ENCODE measurements at regions not wholly inside any gene's neighbourhood (a gene's known extent, or its start where the extent isn't known, plus 50 kb on each side); places are given as distances from the start of the nearest gene placed in this dataset.

- H3K4me2 ChIP-seq (ENCODE audit: insufficient read depth, insufficient read length, low read length) = no peak overlapping the region
- WGBS (ENCODE audit: extremely low coverage, insufficient read length, low lambda C conversion rate) = no CpG with 5 or more reads among the region's 3 CpGs
- H3K27me3 ChIP-seq (ENCODE audit: insufficient read depth, low read length) = no peaks in the 10 kb centered on the region
- H3K36me3 Mint-ChIP-seq (ENCODE audit: insufficient read depth in 1 of 3, low read depth in 3 of 3) = 0 out of 7 replicates have a peak, but pooled peaks cover 0 to 4% (median 0%) of the 10 kb centered on the region in 3 experiments
- H3K18ac ChIP-seq (ENCODE audit: insufficient read length, low read depth, low read length) = no peak overlapping the region
- no peak overlapping the region for H4K91ac ChIP-seq (ENCODE audit: insufficient read length, low read depth, low read length)
- no peak overlapping the region for H3K4me3 Mint-ChIP-seq
- no peak overlapping the region for H3K56ac ChIP-seq (ENCODE audit: insufficient read length, low read depth, low read length)
- peaks cover 4 to 5% of the 10 kb centered on the region in 2 experiments; a peak in 4 of 5 replicates for H3K9me3 Mint-ChIP-seq
- H3K79me2 ChIP-seq (ENCODE audit: insufficient read depth, low read length) = no peaks in the 10 kb centered on the region
- H4K8ac ChIP-seq (replicated peaks; ENCODE audit: insufficient read length, low read depth, low read length) = no peak overlapping the region
- H2BK5ac ChIP-seq (ENCODE audit: insufficient read length, low read length) = no peak overlapping the region
- no peak overlapping the region for H2AK5ac ChIP-seq (ENCODE audit: insufficient read length, low read length)
- H2BK12ac ChIP-seq (ENCODE audit: insufficient read length, low read depth, low read length) = no peak overlapping the region
- H2BK120ac ChIP-seq (ENCODE audit: low read depth, low read length, poor library complexity, severe bottlenecking) = no peak overlapping the region
- H3K23ac ChIP-seq (ENCODE audit: insufficient read length, low read depth, low read length) = no peak overlapping the region
- no peak for DNase-seq
- H3K23me2 ChIP-seq (ENCODE audit: insufficient read length, low read depth, low read length, poor library complexity, severe bottlenecking) = no peaks in the 10 kb centered on the region
- H2BK20ac ChIP-seq (ENCODE audit: low read depth, low read length, poor library complexity, severe bottlenecking) = no peak overlapping the region
- H3K9ac ChIP-seq (ENCODE audit: extremely low read depth, insufficient read length, low read length) = no peak overlapping the region
- H3K9me3 ChIP-seq (ENCODE audit: control insufficient read depth, low read depth, low read length) = no peaks in the 10 kb centered on the region
- no peak overlapping the region for H3K4ac ChIP-seq (ENCODE audit: low read depth, low read length)
- H3K14ac ChIP-seq (ENCODE audit: insufficient read depth, low read length) = no peak overlapping the region
- no peak overlapping the region for H3K27ac ChIP-seq (ENCODE audit: insufficient read length, low read depth, low read length)
- H3K4me1 ChIP-seq (ENCODE audit: insufficient read depth, low read length) = no peaks in the 10 kb centered on the region
- TF ChIP-seq CTCF (conservative IDR thresholded peaks at IDR 0.05) = no peak
- no peaks in the 10 kb centered on the region; the same call in 1 of the 2 replicates for H3K27me3 Mint-ChIP-seq (ENCODE audit: low read depth)
- no peaks in the 10 kb centered on the region for H3K79me1 ChIP-seq (ENCODE audit: insufficient read depth, low read depth, low read length, poor library complexity, severe bottlenecking)
- H2AFZ ChIP-seq (ENCODE audit: low read length) = no peak overlapping the region
- H4K5ac ChIP-seq (ENCODE audit: insufficient read length, low read depth, low read length) = no peak overlapping the region
- no peak overlapping the region for H3T11ph ChIP-seq (ENCODE audit: low read length)
- H4K20me1 ChIP-seq (ENCODE audit: control insufficient read depth, insufficient read depth, insufficient read length) = no peaks in the 10 kb centered on the region
- H2BK15ac ChIP-seq (ENCODE audit: low read depth, low read length) = no peak overlapping the region
- H3K27ac Mint-ChIP-seq = no peak overlapping the region
- H3K4me1 Mint-ChIP-seq = no peaks in the 10 kb centered on the region
Measured at GRCh38 chr20:21902391-21902790, 196.9 kb downstream of the PAX1 start.

Measured in H9 (cell line).